OCI-LY1 (cell line): ENCODE measurements at regions not wholly inside any gene's neighbourhood (a gene's known extent, or its start where the extent isn't known, plus 50 kb on each side); places are given as distances from the start of the nearest gene placed in this dataset.

Experiments used
- CTCF ChIP-seq: fragments of 200-600 bp; sonication (generic), shearing (Covaris generic); IDR thresholded peaks from 2 replicates; pipeline ENCODE4 v1.5.1; 2017; ENCODE audit warnings: mild to moderate bottlenecking, antibody characterized with exemption, low read length, moderate library complexity, mixed read lengths
- EZH2 ChIP-seq: fragments of 200-600 bp; sonication (generic), shearing (Covaris generic); IDR thresholded peaks from 2 replicates; pipeline ENCODE4 v1.8.0; 2017; ENCODE audit warnings: borderline replicate concordance, mixed run types, mild to moderate bottlenecking, antibody characterized with exemption, low read length, moderate library complexity, mixed read lengths

DNA sequence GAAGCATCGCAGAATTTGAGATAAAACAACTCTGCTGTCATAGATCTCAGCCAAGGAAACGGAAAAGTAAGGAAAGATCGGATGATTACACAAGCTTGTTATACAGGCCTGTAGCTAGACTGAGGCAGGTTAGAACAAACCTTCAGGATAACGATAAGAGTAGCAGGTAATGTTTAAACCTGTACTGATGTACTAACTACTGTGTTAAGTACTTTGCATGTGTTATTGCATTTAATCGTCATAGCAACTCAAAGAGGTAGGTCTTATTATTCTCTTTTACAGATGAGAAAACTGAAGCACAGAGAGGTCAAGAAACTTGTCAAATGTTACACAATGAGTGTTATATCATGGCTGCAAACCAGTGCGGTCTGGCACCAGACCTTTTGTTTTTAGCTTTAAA is 352.5 kb downstream of the GPAM start:
- TF ChIP-seq CTCF (no peak), EZH2 (no peak)
